SK-N-SH (cell line): ENCODE measurements at regions not wholly inside any gene's neighbourhood (a gene's known extent, or its start where the extent isn't known, plus 50 kb on each side); places are given as distances from the start of the nearest gene placed in this dataset.

Experiments used
- CTCF ChIA-PET: fragments of 300-600, 350-600 bp; formaldehyde crosslinking; extraction: SDS; loops from one replicate; lab custom pipeline; 2021; lab: Yijun Ruan, JAX
- POLR2A ChIA-PET: fragments of 350-600 bp; sonication (Branson Sonifier 250); formaldehyde crosslinking; extraction: SDS; loops from one replicate; lab custom pipeline; 2020; ENCODE audit warnings: antibody characterized with exemption, inconsistent platforms; lab: Yijun Ruan, JAX
- DNase-seq: peaks from one replicate; pipeline ENCODE4 v3.0.0; 2012
- H2AFZ ChIP-seq: fragments of 200-600 bp; sonication (generic); 2 replicates; pipeline ENCODE4 v1.8.1; 2016; ENCODE audit warnings: antibody characterized with exemption, mild to moderate bottlenecking, low read depth
- H3F3A ChIP-seq: fragments of 200-600 bp; sonication (generic); replicated peaks from 2 replicates; pipeline ENCODE3; 2016; ENCODE audit warnings: antibody characterized with exemption, mild to moderate bottlenecking; ENCODE audit not compliant: insufficient read depth
- H3K27ac ChIP-seq, 2 experiments: fragments of 200-500 bp in 1 of 2; fragments of 200-600 bp in 1 of 2; sonication (Bioruptor generic) in 1 of 2; sonication (generic), shearing (Covaris generic) in 1 of 2; 2 replicates each; pipeline versions ENCODE4 v1.5.1 to v1.6.1; 2014 to 2016; ENCODE audit warnings: low read depth in 2 of 2, inconsistent platforms in 1 of 2, low read length in 1 of 2, mild to moderate bottlenecking in 1 of 2, mixed read lengths in 1 of 2
- H3K27me3 ChIP-seq: fragments of 200-600 bp; sonication (generic), shearing (Covaris generic); 2 replicates; pipeline ENCODE4 v1.6.1; 2016; ENCODE audit warnings: mixed run types; ENCODE audit not compliant: insufficient read depth
- H3K36me3 ChIP-seq, 2 experiments: fragments of 200-500 bp in 1 of 2; fragments of 200-600 bp in 1 of 2; sonication (Bioruptor generic) in 1 of 2; sonication (generic) in 1 of 2; replicated peaks in 1 of 2; 2 replicates each; pipeline versions ENCODE3 to v1.5.1; 2014 to 2016; ENCODE audit warnings: low read length in 1 of 2, mild to moderate bottlenecking in 1 of 2; ENCODE audit not compliant: insufficient read depth in 2 of 2, control insufficient read depth in 1 of 2
- H3K4me1 ChIP-seq, 2 experiments: fragments of 200-500 bp in 1 of 2; fragments of 200-600 bp in 1 of 2; sonication (Bioruptor generic) in 1 of 2; sonication (generic), shearing (Covaris generic) in 1 of 2; 2 replicates each; pipeline versions ENCODE4 v1.5.1 to v1.6.1; 2014 to 2016; ENCODE audit warnings: low read depth in 1 of 2, low read length in 1 of 2, mixed run types in 1 of 2; ENCODE audit not compliant: insufficient read depth in 2 of 2, control insufficient read depth in 1 of 2
- H3K4me2 ChIP-seq: fragments of 200-600 bp; sonication (generic), shearing (Covaris generic); 2 replicates; pipeline ENCODE4 v1.6.1; 2017; ENCODE audit warnings: mixed run types
- H3K4me3 ChIP-seq, 2 experiments: fragments of 200-500 bp in 1 of 2; fragments of 200-600 bp in 1 of 2; sonication (Bioruptor generic) in 1 of 2; sonication (generic), shearing (Covaris generic) in 1 of 2; 2 replicates each; pipeline versions ENCODE4 v1.5.1 to v1.8.1; 2014 to 2016; ENCODE audit warnings: low read depth in 2 of 2, inconsistent platforms in 1 of 2, low read length in 1 of 2, mild to moderate bottlenecking in 1 of 2, mixed read lengths in 1 of 2, moderate library complexity in 1 of 2
- H3K79me2 ChIP-seq: fragments of 200-600 bp; sonication (generic); 2 replicates; pipeline ENCODE4 v1.8.1; 2017; ENCODE audit warnings: mild to moderate bottlenecking; ENCODE audit not compliant: insufficient read depth
- H3K9ac ChIP-seq: fragments of 200-600 bp; sonication (generic); 2 replicates; pipeline ENCODE4 v1.6.1; 2017; ENCODE audit warnings: mixed run types
- H3K9me2 ChIP-seq: fragments of 200-600 bp; sonication (generic); 2 replicates; pipeline ENCODE4 v1.6.1; 2017; ENCODE audit warnings: mixed run types
- H3K9me3 ChIP-seq: fragments of 200-600 bp; sonication (generic); 2 replicates; pipeline ENCODE4 v1.6.1; 2017; ENCODE audit warnings: mixed run types, mild to moderate bottlenecking, moderate library complexity
- H4K20me1 ChIP-seq: fragments of 200-600 bp; sonication (generic); 2 replicates; pipeline ENCODE4 v1.6.1; 2017; ENCODE audit warnings: mild to moderate bottlenecking, mixed run types; ENCODE audit not compliant: insufficient read depth
- CHD2 ChIP-seq: fragments of 150-350 bp; IDR thresholded peaks from 2 replicates; pipeline ENCODE4 v1.6.1; 2018; ENCODE audit warnings: low read length; ENCODE audit not compliant: partially characterized antibody
- ELF1 ChIP-seq: IDR thresholded peaks from 2 replicates; pipeline ENCODE4 v1.4.0; 2012
- EP300 ChIP-seq, 2 experiments: IDR thresholded peaks; 2 replicates each; pipeline versions ENCODE4 v1.4.0 to v1.6.1; 2012; ENCODE audit warnings: borderline replicate concordance in 1 of 2, low read depth in 1 of 2, low read length in 1 of 2
- FOXM1 ChIP-seq: IDR thresholded peaks from 2 replicates; pipeline ENCODE4 v1.4.0; 2012; ENCODE audit warnings: low read depth, mild to moderate bottlenecking
- JUND ChIP-seq: IDR thresholded peaks from 2 replicates; pipeline ENCODE4 v1.4.0; 2012
- MEF2A ChIP-seq: IDR thresholded peaks from 2 replicates; pipeline ENCODE4 v1.4.0; 2012; ENCODE audit warnings: low read depth, borderline replicate concordance
- MXI1 ChIP-seq: IDR thresholded peaks from 2 replicates; pipeline ENCODE4 v1.6.1; 2012; ENCODE audit warnings: mild to moderate bottlenecking, low read depth, low read length, improper control_type of control experiment
- NFIC ChIP-seq: IDR thresholded peaks from 2 replicates; pipeline ENCODE4 v1.4.0; 2012; ENCODE audit warnings: borderline replicate concordance
- POLR2AphosphoS5 ChIP-seq: IDR thresholded peaks from 2 replicates; pipeline ENCODE4 v1.6.1; 2012; ENCODE audit warnings: low read depth, low read length
- RXRA ChIP-seq: IDR thresholded peaks from 2 replicates; pipeline ENCODE4 v1.4.0; 2012; ENCODE audit warnings: low read depth, mild to moderate bottlenecking, borderline replicate concordance
- SIN3A ChIP-seq: IDR thresholded peaks from 2 replicates; pipeline ENCODE4 v1.6.1; 2012; ENCODE audit warnings: low read depth, mild to moderate bottlenecking, low read length, moderate library complexity, borderline replicate concordance
- SMC3 ChIP-seq: IDR thresholded peaks from 2 replicates; pipeline ENCODE4 v1.6.1; 2012; ENCODE audit warnings: low read depth, low read length, improper control_type of control experiment
- TAF1 ChIP-seq: IDR thresholded peaks from 2 replicates; pipeline ENCODE4 v1.6.1; 2012; ENCODE audit warnings: low read depth, mild to moderate bottlenecking, low read length, moderate library complexity, borderline replicate concordance
- TCF12 ChIP-seq: IDR thresholded peaks from 2 replicates; pipeline ENCODE4 v1.4.0; 2012
- WGBS: methylation state at CpG from one replicate; pipeline ENCODE4 v1.1.6; 2017; ENCODE audit warnings: low lambda C conversion rate; 5-methylcytosine and 5-hydroxymethylcytosine counted together
- TF ChIP-seq, protein P1 (sequence below): IDR thresholded peaks from 2 replicates; pipeline ENCODE4 v1.4.0; 2012; ENCODE audit warnings: low read depth, borderline replicate concordance
- TF ChIP-seq, protein P2 (sequence below): IDR thresholded peaks from 2 replicates; pipeline ENCODE4 v1.4.0; 2012; ENCODE audit warnings: low read depth
- TF ChIP-seq, protein P3 (sequence below): fragments of 200-600 bp; sonication (generic); IDR thresholded peaks from 2 replicates; pipeline ENCODE4 v1.6.1; 2017; ENCODE audit warnings: antibody characterized with exemption, mild to moderate bottlenecking, moderate library complexity
- TF ChIP-seq, protein P4 (sequence below): fragments of 150-350 bp; IDR thresholded peaks from 2 replicates; pipeline ENCODE4 v1.6.1; 2017; ENCODE audit warnings: antibody characterized with exemption, low read length, low read depth, borderline replicate concordance
- TF ChIP-seq, protein P5 (sequence below): IDR thresholded peaks from 2 replicates; pipeline ENCODE4 v1.6.1; 2012; ENCODE audit warnings: mild to moderate bottlenecking, low read depth, low read length, moderate library complexity
- TF ChIP-seq, protein P6 (sequence below): IDR thresholded peaks from 2 replicates; pipeline ENCODE4 v1.4.0; 2012; ENCODE audit warnings: low read depth, borderline replicate concordance

DNA sequence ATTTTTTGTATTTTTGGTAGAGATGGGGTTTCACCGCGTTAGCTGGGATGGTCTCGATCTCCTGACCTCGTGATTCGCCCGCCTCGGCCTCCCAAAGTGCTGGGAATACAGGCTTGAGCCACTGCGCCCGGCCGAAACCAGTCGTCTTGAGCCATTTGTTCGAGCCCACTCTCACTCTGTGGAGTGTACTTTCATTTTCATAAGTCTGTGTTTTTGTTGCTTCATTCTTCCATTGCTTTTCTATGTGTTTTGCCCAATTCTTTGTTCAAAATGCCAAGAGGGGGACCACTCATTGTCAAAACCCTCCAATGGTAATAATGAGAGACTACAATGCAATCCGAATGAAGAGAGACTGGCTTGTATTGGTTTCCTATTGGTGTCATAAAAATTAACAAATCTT lies 1545.5 kb upstream of the DDX18 start:
- Histone ChIP-seq H3K4me2 (no peak overlapping the region), H4K20me1 (no peaks in the 10 kb centered on the region), H2AFZ (no peak overlapping the region), H3K9me2 (no peaks in the 10 kb centered on the region), H3K27me3 (no peaks in the 10 kb centered on the region), H3F3A (no peaks in the 10 kb centered on the region), H3K9me3 (no peaks in the 10 kb centered on the region), H3K36me3 (no peaks in the 10 kb centered on the region), H3K9ac (no peak overlapping the region), H3K79me2 (no peaks in the 10 kb centered on the region), H3K4me3 (no peak overlapping the region), H3K27ac (no peak overlapping the region), H3K4me1 (no peaks in the 10 kb centered on the region)
- no peak for DNase-seq
- ChIA-PET CTCF (no interaction called here), POLR2A (no interaction called here)
- TF ChIP-seq SMC3 = no peak
- no peak for TF ChIP-seq EP300 (IDR thresholded peaks at IDR 0.05; ENCODE audit: borderline replicate concordance in 1 of 2, low read depth in 1 of 2, low read length in 1 of 2)
- TF ChIP-seq TCF12 = no peak
- no peak for TF ChIP-seq TAF1
- no peak for TF ChIP-seq POLR2AphosphoS5
- TF ChIP-seq, protein P1, sequence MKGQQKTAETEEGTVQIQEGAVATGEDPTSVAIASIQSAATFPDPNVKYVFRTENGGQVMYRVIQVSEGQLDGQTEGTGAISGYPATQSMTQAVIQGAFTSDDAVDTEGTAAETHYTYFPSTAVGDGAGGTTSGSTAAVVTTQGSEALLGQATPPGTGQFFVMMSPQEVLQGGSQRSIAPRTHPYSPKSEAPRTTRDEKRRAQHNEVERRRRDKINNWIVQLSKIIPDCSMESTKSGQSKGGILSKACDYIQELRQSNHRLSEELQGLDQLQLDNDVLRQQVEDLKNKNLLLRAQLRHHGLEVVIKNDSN = no peak
- TF ChIP-seq, protein P2, sequence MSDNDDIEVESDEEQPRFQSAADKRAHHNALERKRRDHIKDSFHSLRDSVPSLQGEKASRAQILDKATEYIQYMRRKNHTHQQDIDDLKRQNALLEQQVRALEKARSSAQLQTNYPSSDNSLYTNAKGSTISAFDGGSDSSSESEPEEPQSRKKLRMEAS = no peak
- TF ChIP-seq CHD2 = no peak
- TF ChIP-seq JUND = no peak
- TF ChIP-seq NFIC = no peak
- no peak for TF ChIP-seq FOXM1
- TF ChIP-seq, protein P3, sequence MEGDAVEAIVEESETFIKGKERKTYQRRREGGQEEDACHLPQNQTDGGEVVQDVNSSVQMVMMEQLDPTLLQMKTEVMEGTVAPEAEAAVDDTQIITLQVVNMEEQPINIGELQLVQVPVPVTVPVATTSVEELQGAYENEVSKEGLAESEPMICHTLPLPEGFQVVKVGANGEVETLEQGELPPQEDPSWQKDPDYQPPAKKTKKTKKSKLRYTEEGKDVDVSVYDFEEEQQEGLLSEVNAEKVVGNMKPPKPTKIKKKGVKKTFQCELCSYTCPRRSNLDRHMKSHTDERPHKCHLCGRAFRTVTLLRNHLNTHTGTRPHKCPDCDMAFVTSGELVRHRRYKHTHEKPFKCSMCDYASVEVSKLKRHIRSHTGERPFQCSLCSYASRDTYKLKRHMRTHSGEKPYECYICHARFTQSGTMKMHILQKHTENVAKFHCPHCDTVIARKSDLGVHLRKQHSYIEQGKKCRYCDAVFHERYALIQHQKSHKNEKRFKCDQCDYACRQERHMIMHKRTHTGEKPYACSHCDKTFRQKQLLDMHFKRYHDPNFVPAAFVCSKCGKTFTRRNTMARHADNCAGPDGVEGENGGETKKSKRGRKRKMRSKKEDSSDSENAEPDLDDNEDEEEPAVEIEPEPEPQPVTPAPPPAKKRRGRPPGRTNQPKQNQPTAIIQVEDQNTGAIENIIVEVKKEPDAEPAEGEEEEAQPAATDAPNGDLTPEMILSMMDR = no peak
- TF ChIP-seq RXRA = no peak
- no peak for TF ChIP-seq ELF1
- TF ChIP-seq, protein P4, sequence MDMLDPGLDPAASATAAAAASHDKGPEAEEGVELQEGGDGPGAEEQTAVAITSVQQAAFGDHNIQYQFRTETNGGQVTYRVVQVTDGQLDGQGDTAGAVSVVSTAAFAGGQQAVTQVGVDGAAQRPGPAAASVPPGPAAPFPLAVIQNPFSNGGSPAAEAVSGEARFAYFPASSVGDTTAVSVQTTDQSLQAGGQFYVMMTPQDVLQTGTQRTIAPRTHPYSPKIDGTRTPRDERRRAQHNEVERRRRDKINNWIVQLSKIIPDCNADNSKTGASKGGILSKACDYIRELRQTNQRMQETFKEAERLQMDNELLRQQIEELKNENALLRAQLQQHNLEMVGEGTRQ = no peak
- no peak for TF ChIP-seq MEF2A
- TF ChIP-seq MXI1 = no peak
- TF ChIP-seq, protein P5, sequence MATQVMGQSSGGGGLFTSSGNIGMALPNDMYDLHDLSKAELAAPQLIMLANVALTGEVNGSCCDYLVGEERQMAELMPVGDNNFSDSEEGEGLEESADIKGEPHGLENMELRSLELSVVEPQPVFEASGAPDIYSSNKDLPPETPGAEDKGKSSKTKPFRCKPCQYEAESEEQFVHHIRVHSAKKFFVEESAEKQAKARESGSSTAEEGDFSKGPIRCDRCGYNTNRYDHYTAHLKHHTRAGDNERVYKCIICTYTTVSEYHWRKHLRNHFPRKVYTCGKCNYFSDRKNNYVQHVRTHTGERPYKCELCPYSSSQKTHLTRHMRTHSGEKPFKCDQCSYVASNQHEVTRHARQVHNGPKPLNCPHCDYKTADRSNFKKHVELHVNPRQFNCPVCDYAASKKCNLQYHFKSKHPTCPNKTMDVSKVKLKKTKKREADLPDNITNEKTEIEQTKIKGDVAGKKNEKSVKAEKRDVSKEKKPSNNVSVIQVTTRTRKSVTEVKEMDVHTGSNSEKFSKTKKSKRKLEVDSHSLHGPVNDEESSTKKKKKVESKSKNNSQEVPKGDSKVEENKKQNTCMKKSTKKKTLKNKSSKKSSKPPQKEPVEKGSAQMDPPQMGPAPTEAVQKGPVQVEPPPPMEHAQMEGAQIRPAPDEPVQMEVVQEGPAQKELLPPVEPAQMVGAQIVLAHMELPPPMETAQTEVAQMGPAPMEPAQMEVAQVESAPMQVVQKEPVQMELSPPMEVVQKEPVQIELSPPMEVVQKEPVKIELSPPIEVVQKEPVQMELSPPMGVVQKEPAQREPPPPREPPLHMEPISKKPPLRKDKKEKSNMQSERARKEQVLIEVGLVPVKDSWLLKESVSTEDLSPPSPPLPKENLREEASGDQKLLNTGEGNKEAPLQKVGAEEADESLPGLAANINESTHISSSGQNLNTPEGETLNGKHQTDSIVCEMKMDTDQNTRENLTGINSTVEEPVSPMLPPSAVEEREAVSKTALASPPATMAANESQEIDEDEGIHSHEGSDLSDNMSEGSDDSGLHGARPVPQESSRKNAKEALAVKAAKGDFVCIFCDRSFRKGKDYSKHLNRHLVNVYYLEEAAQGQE = no peak
- TF ChIP-seq, protein P6, sequence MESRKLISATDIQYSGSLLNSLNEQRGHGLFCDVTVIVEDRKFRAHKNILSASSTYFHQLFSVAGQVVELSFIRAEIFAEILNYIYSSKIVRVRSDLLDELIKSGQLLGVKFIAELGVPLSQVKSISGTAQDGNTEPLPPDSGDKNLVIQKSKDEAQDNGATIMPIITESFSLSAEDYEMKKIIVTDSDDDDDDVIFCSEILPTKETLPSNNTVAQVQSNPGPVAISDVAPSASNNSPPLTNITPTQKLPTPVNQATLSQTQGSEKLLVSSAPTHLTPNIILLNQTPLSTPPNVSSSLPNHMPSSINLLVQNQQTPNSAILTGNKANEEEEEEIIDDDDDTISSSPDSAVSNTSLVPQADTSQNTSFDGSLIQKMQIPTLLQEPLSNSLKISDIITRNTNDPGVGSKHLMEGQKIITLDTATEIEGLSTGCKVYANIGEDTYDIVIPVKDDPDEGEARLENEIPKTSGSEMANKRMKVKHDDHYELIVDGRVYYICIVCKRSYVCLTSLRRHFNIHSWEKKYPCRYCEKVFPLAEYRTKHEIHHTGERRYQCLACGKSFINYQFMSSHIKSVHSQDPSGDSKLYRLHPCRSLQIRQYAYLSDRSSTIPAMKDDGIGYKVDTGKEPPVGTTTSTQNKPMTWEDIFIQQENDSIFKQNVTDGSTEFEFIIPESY = no peak
- no peak for TF ChIP-seq SIN3A
- 58% methylated on average over 13 of the region's 13 CpGs for WGBS
